ENCODE measurements at regions not wholly inside any gene's neighbourhood (a gene's known extent, or its start where the extent isn't known, plus 50 kb on each side); places are given as distances from the start of the nearest gene placed in this dataset.

DNA sequence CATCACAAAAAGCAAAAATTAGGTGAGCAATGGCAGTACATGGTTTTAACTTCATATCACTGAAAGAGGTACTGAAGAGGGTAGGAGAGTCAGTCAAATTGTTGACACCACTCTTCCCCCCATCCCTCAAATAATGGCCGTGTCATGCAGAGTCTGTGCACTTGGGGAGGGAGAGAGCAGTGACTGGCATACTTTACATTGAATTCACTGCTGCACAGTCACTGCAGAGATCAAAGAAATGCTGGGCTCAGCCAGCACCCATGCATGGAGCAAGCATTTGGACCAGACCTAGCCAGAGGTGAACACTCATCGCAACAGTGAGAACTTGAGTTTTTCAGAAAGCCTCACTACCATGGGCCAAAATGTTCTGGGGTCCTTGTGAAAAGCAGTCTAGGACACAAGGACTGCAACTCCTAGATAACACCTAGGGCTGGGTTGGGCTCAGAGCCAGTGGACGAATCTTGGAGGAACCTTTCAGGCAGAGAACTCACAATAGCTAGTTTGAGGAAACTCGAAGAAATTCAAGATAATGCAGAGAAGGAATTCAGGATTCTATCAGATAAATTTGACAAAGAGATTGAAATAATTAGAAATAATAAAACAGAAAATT lies 112.9 kb downstream of the NR4A2 start:
- intact Hi-C loops (cut with micrococcal nuclease) = no loop called here
- dilution Hi-C loops (cut with MboI; ENCODE audit: extremely low pct_ligation_motif_present, low sequenced_read_pairs) = no loop called here
- Histone ChIP-seq H3K36me3 (ENCODE audit: control insufficient read depth in 2 of 2, extremely low read depth in 1 of 2, insufficient read depth in 2 of 2, low read length in 2 of 2) (no peaks in the 10 kb centered on the region), H3K9ac (replicated peaks; ENCODE audit: extremely low read depth, insufficient read depth, low read length) (no peak overlapping the region), H3K9me3 (replicated peaks; ENCODE audit: control insufficient read depth, insufficient read depth, low read length) (no peaks in the 10 kb centered on the region), H3K4me2 (ENCODE audit: insufficient read depth, low read length) (no peak overlapping the region), H2AFZ (ENCODE audit: low read depth, low read length) (no peak overlapping the region), H3K9me1 (replicated peaks; ENCODE audit: control insufficient read depth, extremely low read depth, insufficient read depth, low read length) (no peaks in the 10 kb centered on the region), H4K20me1 (replicated peaks; ENCODE audit: control insufficient read depth, extremely low read depth, insufficient read depth, low read length) (no peaks in the 10 kb centered on the region), H3K79me2 (ENCODE audit: control insufficient read depth, insufficient read depth, low read length) (no peaks in the 10 kb centered on the region), H3K4me3 (replicated peaks in 1 of 3; ENCODE audit: insufficient read depth in 1 of 3, low read depth in 1 of 3, low read length in 3 of 3) (no peak overlapping the region), H3K4me1 (ENCODE audit: control insufficient read depth, extremely low read depth, insufficient read depth, low read length) (no peaks in the 10 kb centered on the region), H3K27me3 (ENCODE audit: control insufficient read depth in 2 of 2, insufficient read depth in 2 of 2, low read length in 2 of 2) (no peaks in the 10 kb centered on the region), H3K27ac (ENCODE audit: insufficient read depth, low read depth, low read length) (no peak overlapping the region)
- no TSS peak for BruUV-seq (replicated peaks)
- CTCF ChIA-PET = no interaction called here
- POLR2A ChIA-PET = no interaction called here
- FAIRE-seq = no peak
- TF ChIP-seq FOS (IDR thresholded peaks at IDR 0.05; ENCODE audit: borderline replicate concordance, insufficient read depth, low read length) (no peak), EZH2 (IDR thresholded peaks at IDR 0.05; ENCODE audit: borderline replicate concordance, low read depth, low read length, severe bottlenecking) (no peak), MYC (IDR thresholded peaks at IDR 0.05; ENCODE audit: low read depth, low read length) (no peak), POLR2AphosphoS5 (IDR thresholded peaks at IDR 0.05; ENCODE audit: insufficient read depth, low read depth, low read length) (no peak), GATA2 (IDR thresholded peaks at IDR 0.05; ENCODE audit: insufficient read depth, insufficient read length, low read depth, low read length) (no peak), POLR2A (IDR thresholded peaks at IDR 0.05; ENCODE audit: low read depth, low read length) (no peak), JUN (IDR thresholded peaks at IDR 0.05; ENCODE audit: borderline replicate concordance, insufficient read depth, insufficient read length, low read depth) (no peak)
- TF ChIP-seq, protein P1, sequence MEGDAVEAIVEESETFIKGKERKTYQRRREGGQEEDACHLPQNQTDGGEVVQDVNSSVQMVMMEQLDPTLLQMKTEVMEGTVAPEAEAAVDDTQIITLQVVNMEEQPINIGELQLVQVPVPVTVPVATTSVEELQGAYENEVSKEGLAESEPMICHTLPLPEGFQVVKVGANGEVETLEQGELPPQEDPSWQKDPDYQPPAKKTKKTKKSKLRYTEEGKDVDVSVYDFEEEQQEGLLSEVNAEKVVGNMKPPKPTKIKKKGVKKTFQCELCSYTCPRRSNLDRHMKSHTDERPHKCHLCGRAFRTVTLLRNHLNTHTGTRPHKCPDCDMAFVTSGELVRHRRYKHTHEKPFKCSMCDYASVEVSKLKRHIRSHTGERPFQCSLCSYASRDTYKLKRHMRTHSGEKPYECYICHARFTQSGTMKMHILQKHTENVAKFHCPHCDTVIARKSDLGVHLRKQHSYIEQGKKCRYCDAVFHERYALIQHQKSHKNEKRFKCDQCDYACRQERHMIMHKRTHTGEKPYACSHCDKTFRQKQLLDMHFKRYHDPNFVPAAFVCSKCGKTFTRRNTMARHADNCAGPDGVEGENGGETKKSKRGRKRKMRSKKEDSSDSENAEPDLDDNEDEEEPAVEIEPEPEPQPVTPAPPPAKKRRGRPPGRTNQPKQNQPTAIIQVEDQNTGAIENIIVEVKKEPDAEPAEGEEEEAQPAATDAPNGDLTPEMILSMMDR (IDR thresholded peaks at IDR 0.05; ENCODE audit: extremely low read depth in 1 of 2, insufficient read depth in 1 of 2, low read depth in 1 of 2, low read length in 2 of 2) = no peak
- TF ChIP-seq, protein P2, sequence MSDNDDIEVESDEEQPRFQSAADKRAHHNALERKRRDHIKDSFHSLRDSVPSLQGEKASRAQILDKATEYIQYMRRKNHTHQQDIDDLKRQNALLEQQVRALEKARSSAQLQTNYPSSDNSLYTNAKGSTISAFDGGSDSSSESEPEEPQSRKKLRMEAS (IDR thresholded peaks at IDR 0.05; ENCODE audit: insufficient read depth, insufficient read length) = no peak
- no peak for DNase-seq (ENCODE audit: low read depth, low spot score)
